ENCODE measurements at regions not wholly inside any gene's neighbourhood (a gene's known extent, or its start where the extent isn't known, plus 50 kb on each side); places are given as distances from the start of the nearest gene placed in this dataset.

- in situ Hi-C loops (cut with MboI) (no loop called here), intact Hi-C loops (cut with micrococcal nuclease) (no loop called here)
- no peak for FAIRE-seq
- no peak for ATAC-seq
- 0% methylated on average over 1 of the region's 2 CpGs for WGBS (ENCODE audit: insufficient coverage, low coverage, missing lambda C conversion rate)
- H2AFZ ChIP-seq (ENCODE audit: low read depth, low read length), result no peak overlapping the region
- TF ChIP-seq SP2 (IDR thresholded peaks at IDR 0.05; ENCODE audit: extremely low read depth, low read depth, low read length, poor library complexity, severe bottlenecking) (no peak), TSC22D4 (tag; IDR thresholded peaks at IDR 0.05) (no peak), NFIC (IDR thresholded peaks at IDR 0.05) (no peak), ZBTB8A (IDR thresholded peaks at IDR 0.05; ENCODE audit: partially characterized antibody) (no peak), ZNF23 (CRISPR knock-in tag; IDR thresholded peaks at IDR 0.05) (no peak), CEBPZ (IDR thresholded peaks at IDR 0.05; ENCODE audit: borderline replicate concordance, low read depth, low read length) (no peak), ZBTB1 (CRISPR knock-in tag; IDR thresholded peaks at IDR 0.05; ENCODE audit: borderline replicate concordance, low read depth) (no peak), CBFB (CRISPR knock-in tag; IDR thresholded peaks at IDR 0.05) (no peak), ZKSCAN3 (CRISPR knock-in tag; IDR thresholded peaks at IDR 0.05) (no peak)
- H3K9me1 ChIP-seq (ENCODE audit: control insufficient read depth, insufficient read depth, low read length), result no peaks in the 10 kb centered on the region
- H3K4me3 ChIP-seq, result no peak overlapping the region
- no peak overlapping the region for H3K4me2 ChIP-seq (ENCODE audit: insufficient read depth, low read length)
- no peaks in the 10 kb centered on the region for H4K20me1 ChIP-seq (replicated peaks; ENCODE audit: control insufficient read depth, insufficient read depth, low read length)
- POLR2A ChIA-PET, result no interaction called here
- H3K27me3 ChIP-seq (ENCODE audit: control insufficient read depth in 2 of 2, insufficient read depth in 2 of 2, low read length in 2 of 2), result no peaks in the 10 kb centered on the region
- DNase-seq (ENCODE audit: extremely low read depth in 1 of 4, low spot score in 3 of 4), result no peak
- CTCF ChIA-PET (ENCODE audit: low intra/inter-chr PET ratio), result no interaction called here
- H3K4me1 ChIP-seq (replicated peaks in 1 of 2; ENCODE audit: control insufficient read depth in 2 of 2, insufficient read depth in 2 of 2, low read length in 2 of 2), result no peaks in the 10 kb centered on the region
- H3K9ac ChIP-seq (ENCODE audit: insufficient read depth in 1 of 2, low read depth in 2 of 2, low read length in 2 of 2), result no peak overlapping the region
- no TSS peak for BruUV-seq (replicated peaks)
- no peak overlapping the region for H3K27ac ChIP-seq (ENCODE audit: extremely low read depth, low read depth, low read length)
- no peaks in the 10 kb centered on the region for H3K79me2 ChIP-seq (ENCODE audit: control insufficient read depth, insufficient read depth, low read length)
- no peaks in the 10 kb centered on the region for H3K9me3 ChIP-seq (replicated peaks; ENCODE audit: control insufficient read depth, insufficient read depth, low read depth, low read length)
- no peaks in the 10 kb centered on the region for H3K36me3 ChIP-seq (ENCODE audit: control insufficient read depth, insufficient read depth, low read length)
These were observed 708.8 kb downstream of the RERGL start for GRCh38 chr12:17381211-17381610.

Measured in K562 (cell line).